ENCODE measurements at regions not wholly inside any gene's neighbourhood (a gene's known extent, or its start where the extent isn't known, plus 50 kb on each side); places are given as distances from the start of the nearest gene placed in this dataset.

DNA sequence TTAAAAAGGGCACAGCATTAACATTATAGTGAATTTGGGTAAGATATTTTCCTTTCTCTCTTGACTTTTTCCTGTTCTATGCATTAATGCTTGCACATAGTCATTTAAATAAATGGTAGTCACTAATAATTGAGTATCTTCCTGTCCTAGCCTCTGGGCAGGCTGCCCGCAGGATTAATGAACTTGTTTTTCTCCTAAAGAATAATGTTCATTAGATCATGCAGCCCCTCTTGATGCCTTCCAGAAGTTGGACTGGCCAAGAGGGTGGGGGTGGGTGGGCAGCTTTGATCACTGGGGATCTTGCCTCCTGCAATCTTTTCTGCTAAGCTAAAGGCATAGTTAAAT is 514.5 kb upstream of the CDH2 start:
- TF ChIP-seq, protein P1, sequence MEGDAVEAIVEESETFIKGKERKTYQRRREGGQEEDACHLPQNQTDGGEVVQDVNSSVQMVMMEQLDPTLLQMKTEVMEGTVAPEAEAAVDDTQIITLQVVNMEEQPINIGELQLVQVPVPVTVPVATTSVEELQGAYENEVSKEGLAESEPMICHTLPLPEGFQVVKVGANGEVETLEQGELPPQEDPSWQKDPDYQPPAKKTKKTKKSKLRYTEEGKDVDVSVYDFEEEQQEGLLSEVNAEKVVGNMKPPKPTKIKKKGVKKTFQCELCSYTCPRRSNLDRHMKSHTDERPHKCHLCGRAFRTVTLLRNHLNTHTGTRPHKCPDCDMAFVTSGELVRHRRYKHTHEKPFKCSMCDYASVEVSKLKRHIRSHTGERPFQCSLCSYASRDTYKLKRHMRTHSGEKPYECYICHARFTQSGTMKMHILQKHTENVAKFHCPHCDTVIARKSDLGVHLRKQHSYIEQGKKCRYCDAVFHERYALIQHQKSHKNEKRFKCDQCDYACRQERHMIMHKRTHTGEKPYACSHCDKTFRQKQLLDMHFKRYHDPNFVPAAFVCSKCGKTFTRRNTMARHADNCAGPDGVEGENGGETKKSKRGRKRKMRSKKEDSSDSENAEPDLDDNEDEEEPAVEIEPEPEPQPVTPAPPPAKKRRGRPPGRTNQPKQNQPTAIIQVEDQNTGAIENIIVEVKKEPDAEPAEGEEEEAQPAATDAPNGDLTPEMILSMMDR (IDR thresholded peaks at IDR 0.05) = no peak
- TF ChIP-seq, protein P2, sequence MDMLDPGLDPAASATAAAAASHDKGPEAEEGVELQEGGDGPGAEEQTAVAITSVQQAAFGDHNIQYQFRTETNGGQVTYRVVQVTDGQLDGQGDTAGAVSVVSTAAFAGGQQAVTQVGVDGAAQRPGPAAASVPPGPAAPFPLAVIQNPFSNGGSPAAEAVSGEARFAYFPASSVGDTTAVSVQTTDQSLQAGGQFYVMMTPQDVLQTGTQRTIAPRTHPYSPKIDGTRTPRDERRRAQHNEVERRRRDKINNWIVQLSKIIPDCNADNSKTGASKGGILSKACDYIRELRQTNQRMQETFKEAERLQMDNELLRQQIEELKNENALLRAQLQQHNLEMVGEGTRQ (IDR thresholded peaks at IDR 0.05) = no peak
- TF ChIP-seq, protein P3, sequence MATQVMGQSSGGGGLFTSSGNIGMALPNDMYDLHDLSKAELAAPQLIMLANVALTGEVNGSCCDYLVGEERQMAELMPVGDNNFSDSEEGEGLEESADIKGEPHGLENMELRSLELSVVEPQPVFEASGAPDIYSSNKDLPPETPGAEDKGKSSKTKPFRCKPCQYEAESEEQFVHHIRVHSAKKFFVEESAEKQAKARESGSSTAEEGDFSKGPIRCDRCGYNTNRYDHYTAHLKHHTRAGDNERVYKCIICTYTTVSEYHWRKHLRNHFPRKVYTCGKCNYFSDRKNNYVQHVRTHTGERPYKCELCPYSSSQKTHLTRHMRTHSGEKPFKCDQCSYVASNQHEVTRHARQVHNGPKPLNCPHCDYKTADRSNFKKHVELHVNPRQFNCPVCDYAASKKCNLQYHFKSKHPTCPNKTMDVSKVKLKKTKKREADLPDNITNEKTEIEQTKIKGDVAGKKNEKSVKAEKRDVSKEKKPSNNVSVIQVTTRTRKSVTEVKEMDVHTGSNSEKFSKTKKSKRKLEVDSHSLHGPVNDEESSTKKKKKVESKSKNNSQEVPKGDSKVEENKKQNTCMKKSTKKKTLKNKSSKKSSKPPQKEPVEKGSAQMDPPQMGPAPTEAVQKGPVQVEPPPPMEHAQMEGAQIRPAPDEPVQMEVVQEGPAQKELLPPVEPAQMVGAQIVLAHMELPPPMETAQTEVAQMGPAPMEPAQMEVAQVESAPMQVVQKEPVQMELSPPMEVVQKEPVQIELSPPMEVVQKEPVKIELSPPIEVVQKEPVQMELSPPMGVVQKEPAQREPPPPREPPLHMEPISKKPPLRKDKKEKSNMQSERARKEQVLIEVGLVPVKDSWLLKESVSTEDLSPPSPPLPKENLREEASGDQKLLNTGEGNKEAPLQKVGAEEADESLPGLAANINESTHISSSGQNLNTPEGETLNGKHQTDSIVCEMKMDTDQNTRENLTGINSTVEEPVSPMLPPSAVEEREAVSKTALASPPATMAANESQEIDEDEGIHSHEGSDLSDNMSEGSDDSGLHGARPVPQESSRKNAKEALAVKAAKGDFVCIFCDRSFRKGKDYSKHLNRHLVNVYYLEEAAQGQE (IDR thresholded peaks at IDR 0.05) = no peak
- TF ChIP-seq RAD21 (conservative IDR thresholded peaks at IDR 0.05 in 1 of 2, IDR thresholded peaks at IDR 0.05 in 1 of 2) = no peak
- TF ChIP-seq CHD4 (IDR thresholded peaks at IDR 0.05; ENCODE audit: borderline replicate concordance) = no peak
- no peak for TF ChIP-seq KDM5A (IDR thresholded peaks at IDR 0.05)
- no peak for TF ChIP-seq JUNB (IDR thresholded peaks at IDR 0.05)
- TF ChIP-seq, protein P4, sequence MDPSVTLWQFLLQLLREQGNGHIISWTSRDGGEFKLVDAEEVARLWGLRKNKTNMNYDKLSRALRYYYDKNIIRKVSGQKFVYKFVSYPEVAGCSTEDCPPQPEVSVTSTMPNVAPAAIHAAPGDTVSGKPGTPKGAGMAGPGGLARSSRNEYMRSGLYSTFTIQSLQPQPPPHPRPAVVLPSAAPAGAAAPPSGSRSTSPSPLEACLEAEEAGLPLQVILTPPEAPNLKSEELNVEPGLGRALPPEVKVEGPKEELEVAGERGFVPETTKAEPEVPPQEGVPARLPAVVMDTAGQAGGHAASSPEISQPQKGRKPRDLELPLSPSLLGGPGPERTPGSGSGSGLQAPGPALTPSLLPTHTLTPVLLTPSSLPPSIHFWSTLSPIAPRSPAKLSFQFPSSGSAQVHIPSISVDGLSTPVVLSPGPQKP (IDR thresholded peaks at IDR 0.05; ENCODE audit: low read depth, low read length) = no peak
- no peak for TF ChIP-seq ZSCAN20 (CRISPR knock-in tag; IDR thresholded peaks at IDR 0.05)
- no peak for TF ChIP-seq ESRRA (IDR thresholded peaks at IDR 0.05; ENCODE audit: borderline replicate concordance, low read length)
- no peak for TF ChIP-seq RNF2 (IDR thresholded peaks at IDR 0.05; ENCODE audit: borderline replicate concordance, low read depth)
